GM23248 (cell line): ENCODE measurements at regions not wholly inside any gene's neighbourhood (a gene's known extent, or its start where the extent isn't known, plus 50 kb on each side); places are given as distances from the start of the nearest gene placed in this dataset.

Experiments
- DNase-seq: peaks from one replicate; pipeline ENCODE4 v3.0.0-alpha.2; 2015
- H2AFZ ChIP-seq: fragments of 200-600 bp; sonication (generic); 2 replicates; pipeline ENCODE4 v1.6.1; 2016; ENCODE audit warnings: antibody characterized with exemption
- H3F3A ChIP-seq: fragments of 200-600 bp; sonication (generic); 2 replicates; pipeline ENCODE4 v1.6.1; 2016; ENCODE audit warnings: mild to moderate bottlenecking, antibody characterized with exemption, mixed run types; ENCODE audit not compliant: insufficient read depth
- H3K27ac ChIP-seq: fragments of 200-600 bp; sonication (generic); 2 replicates; pipeline ENCODE4 v1.5.1; 2016; ENCODE audit warnings: mild to moderate bottlenecking
- H3K27me3 ChIP-seq: fragments of 200-600 bp; sonication (generic); replicated peaks from 2 replicates; pipeline ENCODE4 v1.6.1; 2016; ENCODE audit warnings: mild to moderate bottlenecking; ENCODE audit not compliant: insufficient read depth
- H3K36me3 ChIP-seq: fragments of 200-600 bp; sonication (generic); 2 replicates; pipeline ENCODE4 v1.6.1; 2016; ENCODE audit warnings: low read depth, mild to moderate bottlenecking
- H3K4me1 ChIP-seq: fragments of 200-600 bp; sonication (generic); 2 replicates; pipeline ENCODE4 v1.6.1; 2016; ENCODE audit warnings: mild to moderate bottlenecking; ENCODE audit not compliant: insufficient read depth
- H3K4me2 ChIP-seq: fragments of 200-600 bp; sonication (generic); one replicate; pipeline ENCODE4 v1.6.1; 2016; ENCODE audit warnings: mild to moderate bottlenecking; ENCODE audit not compliant: unreplicated experiment
- H3K4me3 ChIP-seq: fragments of 200-600 bp; sonication (generic); 2 replicates; pipeline ENCODE4 v1.5.1; 2016; ENCODE audit warnings: mild to moderate bottlenecking
- H3K79me2 ChIP-seq: fragments of 200-600 bp; sonication (generic); 2 replicates; pipeline ENCODE4 v1.6.1; 2016; ENCODE audit warnings: mild to moderate bottlenecking; ENCODE audit not compliant: insufficient read depth
- H3K9ac ChIP-seq: fragments of 200-600 bp; sonication (generic); 2 replicates; pipeline ENCODE4 v1.6.1; 2016; ENCODE audit warnings: mild to moderate bottlenecking
- H3K9me2 ChIP-seq: fragments of 200-600 bp; sonication (generic); 2 replicates; pipeline ENCODE4 v1.6.1; 2016; ENCODE audit warnings: mixed run types, mild to moderate bottlenecking, moderate library complexity; ENCODE audit not compliant: insufficient read depth
- H3K9me3 ChIP-seq: fragments of 200-600 bp; sonication (generic); one replicate; pipeline ENCODE4 v1.6.1; 2017; ENCODE audit warnings: low read depth
- H4K20me1 ChIP-seq: fragments of 200-600 bp; sonication (generic); 2 replicates; pipeline ENCODE4 v1.6.0; 2016; ENCODE audit not compliant: insufficient read depth
- EZH2 ChIP-seq: fragments of 200-600 bp; sonication (generic); IDR thresholded peaks from 2 replicates; pipeline ENCODE4 v1.6.1; 2018; ENCODE audit warnings: antibody characterized with exemption, mild to moderate bottlenecking; ENCODE audit not compliant: insufficient read depth, poor library complexity, severe bottlenecking
- EZH2phosphoT487 ChIP-seq: fragments of 200-600 bp; sonication (generic); IDR thresholded peaks from 2 replicates; pipeline ENCODE4 v1.6.1; 2018; ENCODE audit warnings: antibody characterized with exemption, moderate library complexity, mild to moderate bottlenecking, low read depth; ENCODE audit not compliant: insufficient read depth
- WGBS, 2 experiments: methylation state at CpG; one replicate each; pipeline ENCODE4 v1.1.6; 2015 to 2017; ENCODE audit warnings: low lambda C conversion rate in 2 of 2, low coverage in 1 of 2; ENCODE audit errors: missing lambda C conversion rate in 2 of 2; 5-methylcytosine and 5-hydroxymethylcytosine counted together
- in situ Hi-C: fragments of 300-500 bp; cut with MboI; formaldehyde crosslinking; loops from 2 replicates; pipeline ENCODE4 v1.15.0; 2020

DNA sequence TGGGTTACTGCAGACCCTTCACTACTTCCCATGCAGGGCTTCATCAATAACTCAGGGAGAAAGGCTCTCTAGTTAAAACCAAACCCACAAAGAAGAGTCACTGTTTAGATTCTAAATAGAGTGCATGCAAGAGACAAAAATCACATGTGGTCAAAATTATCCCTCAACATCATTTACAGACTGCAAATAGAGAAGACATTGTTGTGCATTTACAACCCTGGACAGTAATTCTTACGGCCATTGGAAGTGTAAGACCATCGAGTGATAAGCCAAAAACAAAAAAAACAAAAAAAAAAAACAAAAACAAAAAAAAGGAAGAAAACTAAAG is 93.4 kb downstream of the RASSF10 start:
- no peaks in the 10 kb centered on the region for H3K36me3 ChIP-seq
- H3K4me3 ChIP-seq = no peak overlapping the region
- TF ChIP-seq EZH2phosphoT487 (no peak), EZH2 (no peak)
- H3F3A ChIP-seq = no peaks in the 10 kb centered on the region
- no peaks in the 10 kb centered on the region for H3K9me2 ChIP-seq
- no peak overlapping the region for H2AFZ ChIP-seq
- H3K27ac ChIP-seq = no peak overlapping the region
- H3K4me2 ChIP-seq = no peak overlapping the region
- H3K79me2 ChIP-seq = no peaks in the 10 kb centered on the region
- in situ Hi-C loops = no loop called here
- no peaks in the 10 kb centered on the region; the same call in 1 of the 2 replicates for H3K4me1 ChIP-seq
- no peaks in the 10 kb centered on the region for H3K9me3 ChIP-seq
- no peaks in the 10 kb centered on the region; the same call in 1 of the 2 replicates for H3K27me3 ChIP-seq
- WGBS, 2 experiments = 45 to 68% methylated on average over 2 of the region's 2 CpGs
- no peak for DNase-seq
- no peak overlapping the region for H3K9ac ChIP-seq
- no peaks in the 10 kb centered on the region for H4K20me1 ChIP-seq

GRCh38 chr11:13102865-13103539 is 93.9 kb downstream of the RASSF10 start:
- Histone ChIP-seq H3K4me1 (no peaks in the 10 kb centered on the region; the same call in 1 of the 2 replicates), H4K20me1 (no peaks in the 10 kb centered on the region), H2AFZ (no peak overlapping the region), H3F3A (no peaks in the 10 kb centered on the region), H3K4me2 (no peak overlapping the region), H3K9ac (no peak overlapping the region), H3K79me2 (no peaks in the 10 kb centered on the region), H3K9me3 (no peaks in the 10 kb centered on the region), H3K4me3 (no peak overlapping the region), H3K27me3 (no peaks in the 10 kb centered on the region; the same call in 1 of the 2 replicates), H3K27ac (no peak overlapping the region), H3K9me2 (no peaks in the 10 kb centered on the region), H3K36me3 (no peaks in the 10 kb centered on the region)
- in situ Hi-C loops = no loop called here
- WGBS, 2 experiments = 36 to 43% methylated on average over 5 of the region's 5 CpGs
- TF ChIP-seq EZH2 (no peak), EZH2phosphoT487 (no peak)
- no peak for DNase-seq

DNA sequence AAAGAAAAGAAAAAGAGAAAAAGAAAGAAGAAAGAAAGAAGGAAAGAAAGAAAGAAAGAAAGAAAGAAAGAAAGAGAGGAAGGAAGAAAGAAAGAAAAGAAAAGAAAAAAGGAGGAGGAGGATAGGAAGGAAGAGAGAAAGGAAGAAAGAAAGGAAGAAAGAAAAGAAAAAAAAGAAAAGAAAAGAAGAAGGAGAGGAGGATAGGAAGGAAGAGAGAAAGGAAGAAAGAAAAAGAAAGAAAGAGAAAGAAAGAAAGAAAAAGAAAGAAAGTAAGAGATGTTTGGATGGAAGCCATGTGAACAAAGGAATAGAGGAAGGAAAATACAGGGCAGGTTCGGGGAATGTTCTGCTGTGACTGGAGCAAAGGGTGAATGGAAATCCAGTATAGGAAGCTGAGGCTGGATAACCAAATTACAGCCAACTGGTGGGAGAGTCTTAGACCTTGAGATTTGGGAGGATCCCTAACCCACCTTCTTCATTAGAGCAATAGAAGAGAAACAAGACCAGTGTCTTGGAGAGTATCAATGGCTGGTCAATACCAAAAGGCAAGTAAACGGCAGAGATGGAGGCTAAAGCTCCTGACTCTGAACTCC is 94.9 kb downstream of the RASSF10 start:
- no peaks in the 10 kb centered on the region for H3K9me2 ChIP-seq
- H3K36me3 ChIP-seq = no peaks in the 10 kb centered on the region
- H3K9me3 ChIP-seq = no peaks in the 10 kb centered on the region
- no peak overlapping the region for H2AFZ ChIP-seq
- no peak overlapping the region for H3K27ac ChIP-seq
- TF ChIP-seq EZH2 (no peak), EZH2phosphoT487 (no peak)
- H3K4me2 ChIP-seq = no peak overlapping the region
- H3K4me3 ChIP-seq = no peak overlapping the region
- no peaks in the 10 kb centered on the region for H3F3A ChIP-seq
- no peaks in the 10 kb centered on the region for H4K20me1 ChIP-seq
- WGBS, 2 experiments = 56 to 63% methylated on average over 2 of the region's 2 CpGs
- DNase-seq = no peak
- no peaks in the 10 kb centered on the region for H3K79me2 ChIP-seq
- H3K9ac ChIP-seq = no peak overlapping the region
- no peaks in the 10 kb centered on the region; the same call in 1 of the 2 replicates for H3K27me3 ChIP-seq
- no peaks in the 10 kb centered on the region for H3K4me1 ChIP-seq
- in situ Hi-C loops = no loop called here

- in situ Hi-C loops = no loop called here
- Histone ChIP-seq H3K9me2 (no peaks in the 10 kb centered on the region), H3K4me1 (no peaks in the 10 kb centered on the region)
Observed at GRCh38 chr11:13104619-13105236, 95.6 kb downstream of the RASSF10 start.

More at GRCh38 chr11:13104619-13105236, 95.6 kb downstream of the RASSF10 start:
- no peaks in the 10 kb centered on the region for H3K36me3 ChIP-seq
- no peaks in the 10 kb centered on the region for H3K79me2 ChIP-seq
- H3K27me3 ChIP-seq = no peaks in the 10 kb centered on the region; the same call in 1 of the 2 replicates
- H3K9me3 ChIP-seq = no peaks in the 10 kb centered on the region
- no peak overlapping the region for H3K4me3 ChIP-seq
- H3K9ac ChIP-seq = no peak overlapping the region
- H3F3A ChIP-seq = no peaks in the 10 kb centered on the region
- no peak overlapping the region for H3K4me2 ChIP-seq
- TF ChIP-seq EZH2phosphoT487 (no peak), EZH2 (no peak)
- 60 to 63% methylated on average over 5 of the region's 5 CpGs for WGBS, 2 experiments
- no peak overlapping the region for H3K27ac ChIP-seq
- no peaks in the 10 kb centered on the region for H4K20me1 ChIP-seq
- no peak for DNase-seq
- no peak overlapping the region for H2AFZ ChIP-seq
